GM12865 (cell line): ENCODE measurements at regions not wholly inside any gene's neighbourhood (a gene's known extent, or its start where the extent isn't known, plus 50 kb on each side); places are given as distances from the start of the nearest gene placed in this dataset.

ENCODE experiments used
- DNase-seq: peaks from one replicate; pipeline ENCODE4 v3.0.0; 2010; ENCODE audit warnings: low read depth
- H3K4me3 ChIP-seq: 2 replicates; pipeline ENCODE4 v1.5.1; 2011; ENCODE audit warnings: mild to moderate bottlenecking, low read depth, low read length, control low read depth
- TF ChIP-seq, protein P1 (sequence below): IDR thresholded peaks from 2 replicates; pipeline ENCODE4 v1.5.1; 2011; ENCODE audit warnings: low read length, control low read depth, low read depth, inconsistent platforms; ENCODE audit not compliant: insufficient read depth; ENCODE audit errors: missing control alignments

DNA sequence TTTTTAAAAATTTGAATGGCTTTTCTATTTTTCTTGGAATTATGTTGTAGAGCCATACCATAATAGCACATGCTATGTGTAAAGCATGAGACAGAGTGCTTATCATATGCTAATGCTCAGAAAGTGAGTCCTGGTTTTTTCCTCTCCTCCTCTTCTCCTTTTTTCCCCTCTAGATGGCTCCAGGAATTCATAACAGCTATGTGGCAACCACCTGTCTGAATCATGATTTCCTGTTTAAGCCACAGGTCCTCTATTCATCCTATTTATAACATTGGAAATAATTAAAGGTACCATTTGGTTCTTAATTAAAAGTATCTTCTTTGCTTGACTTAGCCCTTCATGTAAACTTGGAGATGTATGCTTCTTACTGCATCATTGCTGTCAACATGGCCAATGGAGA, 260.0 kb upstream of the MAP3K7 start:
- H3K4me3 ChIP-seq: no peak overlapping the region
- no peak for DNase-seq
- TF ChIP-seq, protein P1, sequence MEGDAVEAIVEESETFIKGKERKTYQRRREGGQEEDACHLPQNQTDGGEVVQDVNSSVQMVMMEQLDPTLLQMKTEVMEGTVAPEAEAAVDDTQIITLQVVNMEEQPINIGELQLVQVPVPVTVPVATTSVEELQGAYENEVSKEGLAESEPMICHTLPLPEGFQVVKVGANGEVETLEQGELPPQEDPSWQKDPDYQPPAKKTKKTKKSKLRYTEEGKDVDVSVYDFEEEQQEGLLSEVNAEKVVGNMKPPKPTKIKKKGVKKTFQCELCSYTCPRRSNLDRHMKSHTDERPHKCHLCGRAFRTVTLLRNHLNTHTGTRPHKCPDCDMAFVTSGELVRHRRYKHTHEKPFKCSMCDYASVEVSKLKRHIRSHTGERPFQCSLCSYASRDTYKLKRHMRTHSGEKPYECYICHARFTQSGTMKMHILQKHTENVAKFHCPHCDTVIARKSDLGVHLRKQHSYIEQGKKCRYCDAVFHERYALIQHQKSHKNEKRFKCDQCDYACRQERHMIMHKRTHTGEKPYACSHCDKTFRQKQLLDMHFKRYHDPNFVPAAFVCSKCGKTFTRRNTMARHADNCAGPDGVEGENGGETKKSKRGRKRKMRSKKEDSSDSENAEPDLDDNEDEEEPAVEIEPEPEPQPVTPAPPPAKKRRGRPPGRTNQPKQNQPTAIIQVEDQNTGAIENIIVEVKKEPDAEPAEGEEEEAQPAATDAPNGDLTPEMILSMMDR: no peak

DNA sequence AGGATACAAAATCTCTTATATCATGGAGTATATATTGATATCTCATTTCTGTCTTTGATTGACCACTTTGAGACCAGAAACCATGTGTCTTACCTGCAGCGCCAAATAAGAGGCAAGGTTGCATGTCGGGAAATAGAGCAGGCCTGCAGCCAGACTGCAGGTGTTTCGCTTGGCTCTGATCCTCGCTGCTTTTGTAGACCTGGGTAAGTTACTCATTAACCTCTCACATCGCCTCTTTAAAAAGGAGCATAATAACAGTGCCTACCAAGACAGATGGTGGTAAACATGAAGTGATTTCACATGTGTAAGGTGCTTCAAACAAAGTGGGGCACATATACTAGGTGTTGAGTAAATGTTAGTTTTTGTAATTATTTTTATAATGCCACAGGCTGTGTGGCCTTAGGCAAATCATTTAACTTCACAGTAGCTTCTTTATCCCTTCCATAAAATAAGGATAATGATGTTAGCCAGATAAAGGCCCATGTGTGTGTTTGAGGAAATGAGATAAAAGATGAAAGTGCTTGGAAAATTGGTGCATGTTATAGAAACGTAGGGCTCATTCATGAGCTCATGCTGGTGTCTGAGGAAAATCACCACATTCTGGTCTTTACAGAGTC, 248.8 kb upstream of the MAP3K7 start:
- no peak overlapping the region for H3K4me3 ChIP-seq
- TF ChIP-seq, protein P1: no peak
- DNase-seq: no peak

- DNase-seq: no peak
- H3K4me3 ChIP-seq: no peak overlapping the region
- TF ChIP-seq, protein P1: no peak
Observed at GRCh38 chr6:90829311-90829710, 242.4 kb upstream of the MAP3K7 start.

DNA sequence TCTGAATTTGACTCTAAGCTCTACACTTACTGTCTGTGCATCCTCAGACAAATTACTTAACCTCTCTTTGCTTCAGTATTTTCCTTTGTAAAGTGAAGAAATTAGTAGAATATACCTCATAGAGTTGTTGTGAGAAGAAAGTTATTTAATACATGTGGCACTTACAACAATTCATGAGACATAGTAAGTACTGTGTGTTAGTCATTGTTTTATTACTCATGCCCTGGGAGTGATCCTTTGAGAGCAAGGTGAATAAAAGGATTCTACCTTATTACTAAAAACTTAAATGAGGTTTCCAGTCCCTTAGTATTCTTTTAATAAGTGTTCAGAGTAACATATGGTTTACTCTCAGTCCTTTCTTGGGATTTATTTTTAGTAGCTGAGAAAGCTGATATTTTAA, 233.6 kb upstream of the MAP3K7 start:
- no peak overlapping the region for H3K4me3 ChIP-seq
- DNase-seq: no peak
- TF ChIP-seq, protein P1: no peak

- TF ChIP-seq, protein P1: no peak
- DNase-seq: no peak
- H3K4me3 ChIP-seq: no peak overlapping the region
Observed at GRCh38 chr6:90819483-90819882, 232.6 kb upstream of the MAP3K7 start.

- no peak for DNase-seq
- H3K4me3 ChIP-seq: no peak overlapping the region
- TF ChIP-seq, protein P1: no peak
Observed at GRCh38 chr6:90818163-90818562, 231.3 kb upstream of the MAP3K7 start.

DNA sequence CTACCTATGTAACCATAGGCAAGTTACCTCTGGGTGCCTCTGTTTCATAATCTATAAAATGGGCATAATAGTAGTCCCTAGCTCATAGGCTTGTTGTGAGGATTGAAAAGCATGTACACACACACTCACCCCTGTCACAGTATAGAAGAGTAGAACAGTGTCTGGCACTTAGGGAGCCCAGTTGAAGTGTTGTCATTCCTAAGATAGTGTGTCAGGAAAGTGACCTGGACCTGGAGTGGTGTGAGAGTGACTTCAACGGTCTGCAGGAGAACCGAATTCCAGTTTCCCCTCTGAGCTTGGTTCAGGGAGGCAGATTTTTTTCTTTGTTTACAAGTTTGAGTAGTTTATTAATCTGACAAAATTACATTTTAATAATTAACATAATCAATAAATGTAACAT, 229.9 kb upstream of the MAP3K7 start:
- H3K4me3 ChIP-seq: no peak overlapping the region
- TF ChIP-seq, protein P1: no peak
- DNase-seq: no peak
